ENCODE measurements at regions not wholly inside any gene's neighbourhood (a gene's known extent, or its start where the extent isn't known, plus 50 kb on each side); places are given as distances from the start of the nearest gene placed in this dataset.

DNA sequence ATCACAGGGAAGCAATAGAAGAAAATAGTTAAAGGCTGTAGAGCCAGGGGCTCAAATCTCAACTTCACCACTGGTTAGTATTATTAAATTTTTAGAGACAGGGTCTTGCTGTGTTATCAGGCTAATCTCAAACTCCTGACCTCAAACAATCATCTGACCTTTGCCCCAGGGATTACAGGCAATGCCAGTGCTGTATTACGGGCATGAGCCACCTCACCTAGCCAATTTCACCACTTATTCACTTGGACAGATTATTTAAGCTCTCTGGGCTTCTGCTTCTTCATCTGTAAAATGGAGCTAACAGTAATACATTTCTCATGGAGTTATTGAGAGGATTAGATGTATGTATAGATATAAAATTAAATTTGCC, 155.9 kb upstream of the KLF4 start:
- peaks cover 0 to 1% of the 10 kb centered on the region in 2 experiments for H3K27me3 ChIP-seq (ENCODE audit: control insufficient read depth in 2 of 2, insufficient read depth in 2 of 2, low read length in 2 of 2)
- no peaks in the 10 kb centered on the region for H3K9me3 ChIP-seq (replicated peaks; ENCODE audit: control insufficient read depth, insufficient read depth, low read length)
- peak overlapping the region; percentile 8 for H2AFZ ChIP-seq (ENCODE audit: low read depth, low read length)
- DNase-seq (ENCODE audit: low read depth, low spot score) (no peak), FAIRE-seq (no peak)
- TF ChIP-seq POLR2AphosphoS5 (IDR thresholded peaks at IDR 0.05; ENCODE audit: insufficient read depth, low read depth, low read length): no peak
- TF ChIP-seq, protein P1, sequence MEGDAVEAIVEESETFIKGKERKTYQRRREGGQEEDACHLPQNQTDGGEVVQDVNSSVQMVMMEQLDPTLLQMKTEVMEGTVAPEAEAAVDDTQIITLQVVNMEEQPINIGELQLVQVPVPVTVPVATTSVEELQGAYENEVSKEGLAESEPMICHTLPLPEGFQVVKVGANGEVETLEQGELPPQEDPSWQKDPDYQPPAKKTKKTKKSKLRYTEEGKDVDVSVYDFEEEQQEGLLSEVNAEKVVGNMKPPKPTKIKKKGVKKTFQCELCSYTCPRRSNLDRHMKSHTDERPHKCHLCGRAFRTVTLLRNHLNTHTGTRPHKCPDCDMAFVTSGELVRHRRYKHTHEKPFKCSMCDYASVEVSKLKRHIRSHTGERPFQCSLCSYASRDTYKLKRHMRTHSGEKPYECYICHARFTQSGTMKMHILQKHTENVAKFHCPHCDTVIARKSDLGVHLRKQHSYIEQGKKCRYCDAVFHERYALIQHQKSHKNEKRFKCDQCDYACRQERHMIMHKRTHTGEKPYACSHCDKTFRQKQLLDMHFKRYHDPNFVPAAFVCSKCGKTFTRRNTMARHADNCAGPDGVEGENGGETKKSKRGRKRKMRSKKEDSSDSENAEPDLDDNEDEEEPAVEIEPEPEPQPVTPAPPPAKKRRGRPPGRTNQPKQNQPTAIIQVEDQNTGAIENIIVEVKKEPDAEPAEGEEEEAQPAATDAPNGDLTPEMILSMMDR (IDR thresholded peaks at IDR 0.05; ENCODE audit: extremely low read depth in 1 of 2, insufficient read depth in 1 of 2, low read depth in 1 of 2, low read length in 2 of 2): no peak
- no peak for TF ChIP-seq EZH2 (IDR thresholded peaks at IDR 0.05; ENCODE audit: borderline replicate concordance, low read depth, low read length, severe bottlenecking)
- TF ChIP-seq FOS (IDR thresholded peaks at IDR 0.05; ENCODE audit: borderline replicate concordance, insufficient read depth, low read length): no peak
- TF ChIP-seq, protein P2, sequence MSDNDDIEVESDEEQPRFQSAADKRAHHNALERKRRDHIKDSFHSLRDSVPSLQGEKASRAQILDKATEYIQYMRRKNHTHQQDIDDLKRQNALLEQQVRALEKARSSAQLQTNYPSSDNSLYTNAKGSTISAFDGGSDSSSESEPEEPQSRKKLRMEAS (IDR thresholded peaks at IDR 0.05; ENCODE audit: insufficient read depth, insufficient read length): no peak
- TF ChIP-seq JUN (IDR thresholded peaks at IDR 0.05; ENCODE audit: borderline replicate concordance, insufficient read depth, insufficient read length, low read depth): no peak
- TF ChIP-seq MYC (IDR thresholded peaks at IDR 0.05; ENCODE audit: low read depth, low read length): no peak
- no peak for TF ChIP-seq POLR2A (IDR thresholded peaks at IDR 0.05; ENCODE audit: low read depth, low read length)
- TF ChIP-seq GATA2 (IDR thresholded peaks at IDR 0.05; ENCODE audit: insufficient read depth, insufficient read length, low read depth, low read length): no peak
- no peaks in the 10 kb centered on the region for H3K9me1 ChIP-seq (replicated peaks; ENCODE audit: control insufficient read depth, extremely low read depth, insufficient read depth, low read length)
- no peak overlapping the region for H3K4me3 ChIP-seq (replicated peaks in 1 of 3; ENCODE audit: insufficient read depth in 1 of 3, low read depth in 1 of 3, low read length in 3 of 3)
- H3K27ac ChIP-seq (ENCODE audit: insufficient read depth, low read depth, low read length): no peak overlapping the region
- TSS peak; percentile 58 for BruUV-seq (replicated peaks)
- H3K79me2 ChIP-seq (ENCODE audit: control insufficient read depth, insufficient read depth, low read length): no peaks in the 10 kb centered on the region
- H3K36me3 ChIP-seq (ENCODE audit: control insufficient read depth in 2 of 2, extremely low read depth in 1 of 2, insufficient read depth in 2 of 2, low read length in 2 of 2): no peaks in the 10 kb centered on the region
- dilution Hi-C loops (cut with MboI; ENCODE audit: extremely low pct_ligation_motif_present, low sequenced_read_pairs) (no loop called here), intact Hi-C loops (cut with micrococcal nuclease) (loop anchor here (1.0 to 2.0 kb wide), 4 partner anchors 8 to 407 kb away; no protein-coding TSS in a partner anchor)
- ChIA-PET CTCF (interaction anchor here (0.8 kb wide), 1 partner anchor 161 kb away, joined by 4 read pairs; no protein-coding TSS in a partner anchor), POLR2A (no interaction called here)
- H3K4me1 ChIP-seq (ENCODE audit: control insufficient read depth, extremely low read depth, insufficient read depth, low read length): peaks cover 10% of the 10 kb centered on the region
- H3K4me2 ChIP-seq (ENCODE audit: insufficient read depth, low read length): peak overlapping the region; percentile 15
- no peaks in the 10 kb centered on the region for H4K20me1 ChIP-seq (replicated peaks; ENCODE audit: control insufficient read depth, extremely low read depth, insufficient read depth, low read length)
- no peak overlapping the region for H3K9ac ChIP-seq (replicated peaks; ENCODE audit: extremely low read depth, insufficient read depth, low read length)

All from endothelial cell of umbilical vein (primary cell).